NB4 (cell line): ENCODE measurements at regions not wholly inside any gene's neighbourhood (a gene's known extent, or its start where the extent isn't known, plus 50 kb on each side); places are given as distances from the start of the nearest gene placed in this dataset.

Experiments
- MYC ChIP-seq: IDR thresholded peaks from 2 replicates; pipeline ENCODE4 v1.6.1; 2011; ENCODE audit warnings: low read depth, low read length
- TF ChIP-seq, protein P1 (sequence below): IDR thresholded peaks from one replicate; pipeline ENCODE4 v1.5.1; 2012; ENCODE audit warnings: low read depth, low read length

DNA sequence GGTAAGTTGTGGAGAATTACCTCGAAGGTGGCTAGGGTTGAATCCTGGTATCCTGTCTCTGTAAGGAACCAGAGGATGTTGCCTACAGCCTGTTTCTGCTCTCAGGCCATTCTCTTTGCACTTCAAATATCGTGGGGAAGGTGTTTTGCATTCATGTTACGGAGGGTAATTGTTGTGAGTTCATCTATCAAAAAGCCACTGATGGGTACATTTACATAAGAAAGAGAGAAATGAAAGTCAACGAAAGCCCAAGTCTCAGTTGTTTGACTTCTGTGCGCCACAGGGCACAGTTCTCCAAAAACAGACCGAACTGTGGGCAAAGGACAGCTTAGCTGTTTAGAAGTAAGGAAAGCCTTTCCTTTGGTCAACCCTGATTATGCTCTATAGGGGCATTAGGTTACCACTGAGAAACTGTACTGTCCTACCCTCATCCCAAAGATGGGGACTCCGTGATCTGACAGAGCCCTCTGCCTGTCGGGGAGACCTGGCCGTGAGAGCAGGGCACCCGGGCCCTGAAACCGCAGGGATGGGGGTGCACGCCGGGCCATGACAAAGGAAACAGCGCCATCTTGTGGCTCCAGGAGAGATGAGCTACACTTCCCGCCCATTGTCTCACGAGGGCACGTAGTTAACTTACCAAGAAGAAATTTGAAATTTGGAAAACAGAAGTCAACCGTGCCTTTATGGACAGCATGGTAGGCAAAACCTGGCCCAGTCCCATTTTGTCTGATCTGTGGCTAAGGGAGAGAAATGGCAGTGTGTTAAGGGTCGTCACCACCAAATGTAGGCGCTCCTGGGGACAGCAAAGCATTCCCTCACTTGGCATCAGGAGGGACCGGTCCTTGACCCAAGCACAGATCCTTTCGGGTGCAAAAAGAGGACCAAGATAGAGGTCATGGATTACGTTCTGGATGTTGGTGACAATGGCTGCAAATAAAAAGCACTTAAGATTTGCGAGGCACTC, 74.5 kb upstream of the DYNLRB2 start:
- TF ChIP-seq, protein P1, sequence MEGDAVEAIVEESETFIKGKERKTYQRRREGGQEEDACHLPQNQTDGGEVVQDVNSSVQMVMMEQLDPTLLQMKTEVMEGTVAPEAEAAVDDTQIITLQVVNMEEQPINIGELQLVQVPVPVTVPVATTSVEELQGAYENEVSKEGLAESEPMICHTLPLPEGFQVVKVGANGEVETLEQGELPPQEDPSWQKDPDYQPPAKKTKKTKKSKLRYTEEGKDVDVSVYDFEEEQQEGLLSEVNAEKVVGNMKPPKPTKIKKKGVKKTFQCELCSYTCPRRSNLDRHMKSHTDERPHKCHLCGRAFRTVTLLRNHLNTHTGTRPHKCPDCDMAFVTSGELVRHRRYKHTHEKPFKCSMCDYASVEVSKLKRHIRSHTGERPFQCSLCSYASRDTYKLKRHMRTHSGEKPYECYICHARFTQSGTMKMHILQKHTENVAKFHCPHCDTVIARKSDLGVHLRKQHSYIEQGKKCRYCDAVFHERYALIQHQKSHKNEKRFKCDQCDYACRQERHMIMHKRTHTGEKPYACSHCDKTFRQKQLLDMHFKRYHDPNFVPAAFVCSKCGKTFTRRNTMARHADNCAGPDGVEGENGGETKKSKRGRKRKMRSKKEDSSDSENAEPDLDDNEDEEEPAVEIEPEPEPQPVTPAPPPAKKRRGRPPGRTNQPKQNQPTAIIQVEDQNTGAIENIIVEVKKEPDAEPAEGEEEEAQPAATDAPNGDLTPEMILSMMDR, result peak; percentile 84
- TF ChIP-seq MYC, result no peak
